22Rv1 (cell line): ENCODE measurements at regions not wholly inside any gene's neighbourhood (a gene's known extent, or its start where the extent isn't known, plus 50 kb on each side); places are given as distances from the start of the nearest gene placed in this dataset.

ENCODE experiments used
- H3K27ac ChIP-seq: fragments of 450-650 bp; 2 replicates; pipeline ENCODE4 v1.5.1; 2017
- ZFX ChIP-seq: fragments of 450-650 bp; IDR thresholded peaks from 2 replicates; pipeline ENCODE4 v1.6.1; 2017; ENCODE audit warnings: antibody characterized with exemption, borderline replicate concordance
- TF ChIP-seq, protein P1 (sequence below): fragments of 450-650 bp; IDR thresholded peaks from 2 replicates; pipeline ENCODE4 v1.5.1; 2017; ENCODE audit warnings: mild to moderate bottlenecking

DNA sequence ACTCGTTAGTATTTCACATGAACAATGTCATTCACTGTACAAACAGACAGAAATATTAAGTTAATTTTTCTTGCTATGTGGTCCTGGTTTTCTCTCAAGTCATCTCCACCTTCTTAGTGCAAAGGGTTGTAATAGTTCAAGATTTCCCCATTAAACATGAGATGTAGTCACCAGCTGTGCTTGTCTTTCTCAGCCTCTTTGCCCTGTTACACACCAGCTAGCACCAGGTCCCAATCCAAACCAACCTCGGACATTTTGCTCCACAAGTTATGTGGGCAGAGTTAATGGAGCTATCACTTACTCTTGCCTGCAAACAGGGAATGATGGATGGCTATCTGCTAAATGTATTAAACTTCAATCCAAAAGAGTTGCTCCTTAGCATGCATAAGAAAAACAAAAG, 328.1 kb downstream of the TLE1 start:
- H3K27ac ChIP-seq, result no peak overlapping the region

GRCh38 chr9:81351166-81351565, 338.2 kb downstream of the TLE1 start:
- TF ChIP-seq, protein P1, sequence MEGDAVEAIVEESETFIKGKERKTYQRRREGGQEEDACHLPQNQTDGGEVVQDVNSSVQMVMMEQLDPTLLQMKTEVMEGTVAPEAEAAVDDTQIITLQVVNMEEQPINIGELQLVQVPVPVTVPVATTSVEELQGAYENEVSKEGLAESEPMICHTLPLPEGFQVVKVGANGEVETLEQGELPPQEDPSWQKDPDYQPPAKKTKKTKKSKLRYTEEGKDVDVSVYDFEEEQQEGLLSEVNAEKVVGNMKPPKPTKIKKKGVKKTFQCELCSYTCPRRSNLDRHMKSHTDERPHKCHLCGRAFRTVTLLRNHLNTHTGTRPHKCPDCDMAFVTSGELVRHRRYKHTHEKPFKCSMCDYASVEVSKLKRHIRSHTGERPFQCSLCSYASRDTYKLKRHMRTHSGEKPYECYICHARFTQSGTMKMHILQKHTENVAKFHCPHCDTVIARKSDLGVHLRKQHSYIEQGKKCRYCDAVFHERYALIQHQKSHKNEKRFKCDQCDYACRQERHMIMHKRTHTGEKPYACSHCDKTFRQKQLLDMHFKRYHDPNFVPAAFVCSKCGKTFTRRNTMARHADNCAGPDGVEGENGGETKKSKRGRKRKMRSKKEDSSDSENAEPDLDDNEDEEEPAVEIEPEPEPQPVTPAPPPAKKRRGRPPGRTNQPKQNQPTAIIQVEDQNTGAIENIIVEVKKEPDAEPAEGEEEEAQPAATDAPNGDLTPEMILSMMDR, result no peak
- TF ChIP-seq ZFX, result no peak
- H3K27ac ChIP-seq, result no peak overlapping the region

More for the DNA sequence above, 328.1 kb downstream of the TLE1 start:
- TF ChIP-seq, protein P1, result no peak
- no peak for TF ChIP-seq ZFX

DNA sequence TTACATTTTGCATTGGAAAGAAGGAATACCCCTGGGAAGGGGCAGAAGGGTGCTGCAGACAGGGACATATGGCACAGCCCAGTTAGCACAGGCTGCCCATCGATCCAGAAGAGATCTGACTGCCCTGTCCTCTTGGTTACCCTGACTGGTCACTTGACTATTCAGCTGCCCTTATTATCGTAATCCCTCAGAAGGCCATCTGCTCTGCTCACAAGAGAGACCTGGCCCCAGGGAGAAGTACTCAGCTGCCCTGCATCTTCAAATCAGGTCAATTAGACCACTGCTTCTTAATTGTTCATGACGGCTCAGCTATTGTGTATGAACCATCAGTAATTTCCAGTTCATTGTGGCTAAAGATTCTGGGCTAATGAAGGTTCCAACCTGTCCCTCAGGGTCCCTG, 345.0 kb downstream of the TLE1 start:
- TF ChIP-seq ZFX, result no peak
- TF ChIP-seq, protein P1, result no peak
- no peak overlapping the region for H3K27ac ChIP-seq

- no peak overlapping the region for H3K27ac ChIP-seq
- TF ChIP-seq ZFX, result no peak
- TF ChIP-seq, protein P1, result no peak
Observed at GRCh38 chr9:81335879-81336421, 353.4 kb downstream of the TLE1 start.

DNA sequence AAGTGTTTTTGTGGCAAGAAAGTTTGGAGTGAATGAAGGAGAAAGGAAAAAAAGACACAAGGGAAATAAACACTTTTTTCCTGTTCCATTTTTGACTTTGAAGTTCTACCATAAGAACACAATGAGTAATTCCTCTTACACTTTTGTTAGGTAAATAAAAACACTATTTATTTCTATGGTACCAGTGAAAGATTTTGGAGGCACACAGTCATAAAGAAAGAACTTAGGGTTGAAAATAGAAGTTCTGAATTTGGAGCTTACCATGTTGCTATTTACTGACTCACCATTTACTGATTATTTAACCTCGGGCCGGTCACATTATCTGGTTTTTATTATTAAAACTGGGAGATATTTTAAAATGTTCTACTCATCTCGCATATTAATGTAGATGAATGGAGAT, 367.8 kb downstream of the TLE1 start:
- no peak overlapping the region for H3K27ac ChIP-seq
- TF ChIP-seq, protein P1, result no peak
- no peak for TF ChIP-seq ZFX

DNA sequence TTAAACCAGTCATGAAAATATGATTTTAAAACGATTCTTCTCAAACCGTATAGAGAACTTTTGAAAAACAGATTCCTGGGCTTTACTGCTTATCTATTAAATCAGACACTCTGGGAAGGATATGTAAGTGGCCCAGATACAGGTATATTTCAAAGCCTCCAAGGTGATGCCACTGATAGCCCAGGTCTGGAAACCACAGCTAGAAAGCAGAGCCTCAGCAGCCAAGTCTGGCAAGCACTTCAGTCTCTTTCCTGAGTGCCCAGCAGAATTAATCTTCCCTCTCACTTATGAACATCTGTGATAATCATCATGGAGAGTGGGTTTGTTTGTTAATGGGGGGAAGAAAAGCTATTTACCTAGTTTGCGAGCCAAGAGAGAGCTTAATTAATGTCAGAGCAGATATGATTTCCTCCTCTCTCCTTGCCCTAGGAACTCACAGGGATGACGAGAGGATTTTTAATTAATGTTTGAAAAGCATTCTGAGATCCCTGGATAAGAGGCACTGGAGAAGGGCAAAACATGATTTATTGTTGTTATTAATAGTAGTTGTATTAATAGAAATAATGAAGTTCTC, 368.4 kb downstream of the TLE1 start:
- TF ChIP-seq ZFX, result no peak
- TF ChIP-seq, protein P1, result no peak
- no peak overlapping the region for H3K27ac ChIP-seq

GRCh38 chr9:81318571-81318970, 370.8 kb downstream of the TLE1 start:
- TF ChIP-seq, protein P1, result no peak
- no peak for TF ChIP-seq ZFX
- H3K27ac ChIP-seq, result no peak overlapping the region
